Heart left ventricle (tissue), 16 donors: ENCODE measurements at regions not wholly inside any gene's neighbourhood (a gene's known extent, or its start where the extent isn't known, plus 50 kb on each side); places are given as distances from the start of the nearest gene placed in this dataset.
A peak's percentile ranks its signal among the peaks of the same experiment; 100 is the strongest.

Source experiments
- ATAC-seq, 4 donors: fragments of 200-7000 bp; cut with Tn5 transposase; one replicate each; pipeline ENCODE4 v1.9.1; 2020 to 2022; ENCODE audit warnings: moderate library complexity in 4 of 4, mild to moderate bottlenecking in 3 of 4, moderate number of reproducible peaks in 1 of 4
- DNase-seq, 5 donors: peaks; one replicate each; pipeline ENCODE4 v3.0.0-alpha.2; 2020
- H3K27ac ChIP-seq, 12 donors: fragments of 200-600 bp; sonication (generic) in 4 of 12; one replicate each; pipeline versions ENCODE4 v1.5.0 to v1.8.0; 2016 to 2022; ENCODE audit warnings: mild to moderate bottlenecking in 2 of 12
- H3K27me3 ChIP-seq, 9 donors: fragments of 200-600 bp; sonication (generic) in 2 of 9; one replicate each; pipeline versions ENCODE4 v1.5.1 to v1.8.0; 2016 to 2022; ENCODE audit warnings: mild to moderate bottlenecking in 3 of 9
- H3K36me3 ChIP-seq, 9 donors: fragments of 200-600 bp; sonication (generic) in 2 of 9; one replicate each; pipeline versions ENCODE4 v1.5.0 to v1.8.0; 2018 to 2022; ENCODE audit warnings: mild to moderate bottlenecking in 2 of 9
- H3K4me1 ChIP-seq, 12 donors: fragments of 200-600 bp; sonication (generic) in 4 of 12; one replicate each; pipeline versions ENCODE4 v1.5.0 to v1.8.0; 2016 to 2022; ENCODE audit warnings: mild to moderate bottlenecking in 3 of 12
- H3K4me3 ChIP-seq, 12 donors: fragments of 200-600 bp; sonication (generic) in 4 of 12; one replicate each; pipeline versions ENCODE4 v1.5.0 to v1.8.0; 2017 to 2022; ENCODE audit warnings: mild to moderate bottlenecking in 9 of 12, moderate library complexity in 4 of 12
- H3K9me3 ChIP-seq, 12 donors: fragments of 200-600 bp; sonication (generic) in 4 of 12; one replicate each; pipeline versions ENCODE4 v1.5.0 to v1.8.0; 2016 to 2022; ENCODE audit warnings: mild to moderate bottlenecking in 1 of 12
- CTCF ChIP-seq, 12 donors: fragments of 200-600 bp; sonication (generic) in 4 of 12; IDR thresholded peaks; one replicate each; pipeline versions ENCODE4 v1.5.0 to v1.8.0; 2018 to 2022; ENCODE audit warnings: antibody characterized with exemption in 12 of 12, mild to moderate bottlenecking in 5 of 12
- POLR2A ChIP-seq, 2 donors: fragments of 450-650 bp; IDR thresholded peaks; one replicate each; pipeline ENCODE4 v1.6.1; 2017; ENCODE audit warnings: antibody characterized with exemption in 2 of 2, mild to moderate bottlenecking in 2 of 2, moderate library complexity in 2 of 2
- WGBS, 4 donors: extraction: QIAGEN DNeasy Blood & Tissue Kit in 2 of 4; methylation state at CpG; one replicate each; pipeline versions ENCODE4 v1.1.5 to v1.1.7; 2013 to 2018; 5-methylcytosine and 5-hydroxymethylcytosine counted together
- intact Hi-C, 10 donors: fragments of 100-400 bp; cut with DNase I; formaldehyde crosslinking; loops; one replicate each; pipeline versions ENCODE4 v1.11.1 to v1.14.2; 2022
- donor health status: ischemic (EF 13 %, LVEDD 7.1; RV severe dilation, severe dysfunction).
- donor health status: healthy with polysubstance abuse.
- donor health status: DM: no; HTN: yes; CAD: no.
- donor health status: DM: no; HTN: no; CAD: no.
- donor health status: ischemic (EF 25% LVEDD 6.9; RV normal size, moderate dysfunction).
- donor health status: ischemic (EF 25% LVEDD 5.7; RV mildly dilated, moderate dysfunction).
- donor health status: healthy.
- donor health status: DM: yes; HTN: yes; CAD: no.
- donor health status: ischemic (EF 35%, LVEDD 5.7; RV mildly dilated, moderate dysfunction).
- donor health status: nonischemic (EF 11% LVEDD 7.7; RV severe dilation, severe dysfunction).
- donor health status: DM: yes; HTN: yes; CAD: no.
- donor health status: PGD.
- donor health status: ischemic (EF 29% LVEDD 5.4; RV normal size, mild dysfunction).
- donor health status: nonischemic (EF 23%, LVEDD 6.1; RV moderate dilation, normal function).

GRCh38 chr5:159819591-159820411, 96.5 kb upstream of the ADRA1B start:
- peak; percentile 36 to 77 (median 65) for DNase-seq
- H3K9me3 ChIP-seq, result no peaks in the 10 kb centered on the region
- no peak overlapping the region for H3K4me3 ChIP-seq
- ATAC-seq, result peak; percentile 88 to 92 (median 90)
- WGBS, 4 donors, result 44 to 57% (median 50%) methylated on average over 7 to 9 of the region's 9 CpGs
- TF ChIP-seq POLR2A (IDR thresholded peaks at IDR 0.05), result no peak
- no peak for TF ChIP-seq CTCF (IDR thresholded peaks at IDR 0.05)
- peak overlapping the region; percentile 6 to 81 (median 44) for H3K27ac ChIP-seq
- peaks cover 0 to 20% (median 0%) of the 10 kb centered on the region in 12 donors for H3K4me1 ChIP-seq
- no peaks in the 10 kb centered on the region for H3K36me3 ChIP-seq
- intact Hi-C loops, result no loop called here
- no peaks in the 10 kb centered on the region for H3K27me3 ChIP-seq

GRCh38 chr5:159820692-159821091, 95.6 kb upstream of the ADRA1B start:
- Histone ChIP-seq H3K9me3 (no peaks in the 10 kb centered on the region), H3K4me3 (no peak overlapping the region), H3K27ac (peak overlapping the region in 4 of 12 donors; percentile 32 to 81 (median 62)), H3K36me3 (no peaks in the 10 kb centered on the region), H3K27me3 (no peaks in the 10 kb centered on the region), H3K4me1 (peaks cover 0 to 24% (median 2%) of the 10 kb centered on the region in 12 donors)
- no peak for DNase-seq
- 87 to 92% (median 90%) methylated on average over 3 of the region's 3 CpGs for WGBS, 4 donors
- TF ChIP-seq CTCF (IDR thresholded peaks at IDR 0.05) (no peak), POLR2A (IDR thresholded peaks at IDR 0.05) (no peak)
- ATAC-seq, result no peak
- intact Hi-C loops, result no loop called here

- H3K4me1 ChIP-seq, result peaks cover 0 to 31% (median 6%) of the 10 kb centered on the region in 12 donors
- TF ChIP-seq POLR2A (IDR thresholded peaks at IDR 0.05) (no peak), CTCF (IDR thresholded peaks at IDR 0.05) (no peak)
- intact Hi-C loops, result no loop called here
- no peaks in the 10 kb centered on the region for H3K27me3 ChIP-seq
- H3K9me3 ChIP-seq, result no peaks in the 10 kb centered on the region
- no peak overlapping the region for H3K4me3 ChIP-seq
- no peak overlapping the region for H3K27ac ChIP-seq
- H3K36me3 ChIP-seq, result no peaks in the 10 kb centered on the region
- WGBS, 4 donors, result 77 to 89% (median 86%) methylated on average over 9 of the region's 9 CpGs
- DNase-seq (no peak), ATAC-seq (no peak)
Measured at GRCh38 chr5:159821461-159821940, 94.8 kb upstream of the ADRA1B start.
